A673 (cell line): ENCODE measurements at regions not wholly inside any gene's neighbourhood (a gene's known extent, or its start where the extent isn't known, plus 50 kb on each side); places are given as distances from the start of the nearest gene placed in this dataset.

ENCODE experiments used
- CTCF ChIP-seq: fragments of 300-800, 200-600 bp; sonication (generic); conservative IDR thresholded peaks from 2 replicates; pipeline ENCODE4 v1.5.1; 2017; ENCODE audit warnings: low read depth, mild to moderate bottlenecking, antibody characterized with exemption, low read length, moderate library complexity, mixed read lengths
- EZH2 ChIP-seq: fragments of 200-600 bp; sonication (generic); IDR thresholded peaks from 2 replicates; pipeline ENCODE4 v1.6.1; 2017; ENCODE audit warnings: borderline replicate concordance, low read depth, mild to moderate bottlenecking, mixed read lengths, antibody characterized with exemption, low read length; ENCODE audit not compliant: poor library complexity, severe bottlenecking

DNA sequence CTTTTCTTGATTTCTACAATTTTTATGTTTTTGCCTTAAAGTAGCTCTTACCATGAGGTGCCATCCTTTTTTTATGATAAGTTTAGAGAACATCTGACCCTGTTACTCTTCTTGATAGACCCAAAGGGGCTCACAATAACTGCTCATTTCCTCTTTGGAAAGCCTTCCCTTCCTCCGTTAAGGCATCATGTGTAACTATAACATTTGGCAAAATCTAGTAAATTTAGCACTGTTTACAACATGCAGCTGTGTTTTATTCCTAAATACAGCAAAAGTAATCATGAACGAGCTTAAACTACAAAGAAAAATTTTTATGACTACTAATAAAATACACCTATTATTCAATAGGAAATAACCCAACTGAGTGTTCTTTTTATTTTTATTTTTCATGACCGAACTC, 705.1 kb downstream of the MAT2B start:
- TF ChIP-seq CTCF (no peak), EZH2 (no peak)
